ENCODE measurements at regions not wholly inside any gene's neighbourhood (a gene's known extent, or its start where the extent isn't known, plus 50 kb on each side); places are given as distances from the start of the nearest gene placed in this dataset.
A peak's percentile ranks its signal among the peaks of the same experiment; 100 is the strongest.

- no peak for TF ChIP-seq CTCF (IDR thresholded peaks at IDR 0.05)
These were observed 486.4 kb upstream of the FSTL5 start for GRCh38 chr4:162650166-162650565.

- TF ChIP-seq CTCF (IDR thresholded peaks at IDR 0.05), result peak; percentile 69
These were observed 481.6 kb upstream of the FSTL5 start for GRCh38 chr4:162645381-162645780.

- TF ChIP-seq CTCF (IDR thresholded peaks at IDR 0.05), result no peak
These were observed 480.5 kb upstream of the FSTL5 start for GRCh38 chr4:162644346-162644745.

- TF ChIP-seq CTCF (IDR thresholded peaks at IDR 0.05), result no peak
These were observed 476.4 kb upstream of the FSTL5 start for GRCh38 chr4:162640152-162640551.

GRCh38 chr4:162634390-162634789, 470.6 kb upstream of the FSTL5 start:
- TF ChIP-seq CTCF (IDR thresholded peaks at IDR 0.05), result no peak

GRCh38 chr4:162622664-162623063, 458.9 kb upstream of the FSTL5 start:
- TF ChIP-seq CTCF (IDR thresholded peaks at IDR 0.05), result no peak

GRCh38 chr4:162610116-162610515, 446.3 kb upstream of the FSTL5 start:
- TF ChIP-seq CTCF (IDR thresholded peaks at IDR 0.05), result no peak

- TF ChIP-seq CTCF (IDR thresholded peaks at IDR 0.05), result no peak
These were observed 422.5 kb upstream of the FSTL5 start for GRCh38 chr4:162586266-162586665.

All from LNCAP (cell line).